Amygdala (tissue), 56 donors: ENCODE measurements at regions not wholly inside any gene's neighbourhood (a gene's known extent, or its start where the extent isn't known, plus 50 kb on each side); places are given as distances from the start of the nearest gene placed in this dataset.

Experiments used
- DNase-seq, 56 donors: peaks; one replicate each; lab custom pipeline; 2025; lab: John Stamatoyannopoulos, UW

GRCh38 chr4:133513901-133514300, 364.8 kb downstream of the PCDH10 start:
- DNase-seq: no peak

- no peak for DNase-seq
Observed at GRCh38 chr4:133498149-133498548, 349.1 kb downstream of the PCDH10 start.

GRCh38 chr4:133493776-133494175, 344.7 kb downstream of the PCDH10 start:
- DNase-seq: no peak

GRCh38 chr4:133493241-133493640, 344.1 kb downstream of the PCDH10 start:
- DNase-seq: no peak

GRCh38 chr4:133484287-133484686, 335.2 kb downstream of the PCDH10 start:
- DNase-seq: no peak

GRCh38 chr4:133483600-133484246, 334.6 kb downstream of the PCDH10 start:
- peak in 3 of 56 donors; percentile 2 to 5 (median 3) for DNase-seq

- no peak for DNase-seq
Observed at GRCh38 chr4:133476063-133476462, 327.0 kb downstream of the PCDH10 start.

GRCh38 chr4:133474501-133474900, 325.4 kb downstream of the PCDH10 start:
- no peak for DNase-seq

GRCh38 chr4:133472244-133472643, 323.1 kb downstream of the PCDH10 start:
- no peak for DNase-seq

GRCh38 chr4:133467290-133467947, 318.3 kb downstream of the PCDH10 start:
- DNase-seq: no peak

GRCh38 chr4:133465022-133465421, 315.9 kb downstream of the PCDH10 start:
- no peak for DNase-seq

GRCh38 chr4:133464311-133464710, 315.2 kb downstream of the PCDH10 start:
- DNase-seq: no peak

- DNase-seq: no peak
Observed at GRCh38 chr4:133452678-133453077, 303.6 kb downstream of the PCDH10 start.

- no peak for DNase-seq
Observed at GRCh38 chr4:133450813-133451212, 301.7 kb downstream of the PCDH10 start.

- DNase-seq: no peak
Observed at GRCh38 chr4:133440404-133440803, 291.3 kb downstream of the PCDH10 start.

- DNase-seq: no peak
Observed at GRCh38 chr4:133439830-133440229, 290.7 kb downstream of the PCDH10 start.

GRCh38 chr4:133424605-133425004, 275.5 kb downstream of the PCDH10 start:
- no peak for DNase-seq

GRCh38 chr4:133403913-133404312, 254.8 kb downstream of the PCDH10 start:
- DNase-seq: no peak

- DNase-seq: no peak
Observed at GRCh38 chr4:133402616-133403015, 253.5 kb downstream of the PCDH10 start.

GRCh38 chr4:133394971-133395627, 246.0 kb downstream of the PCDH10 start:
- no peak for DNase-seq

GRCh38 chr4:133390198-133390855, 241.2 kb downstream of the PCDH10 start:
- no peak for DNase-seq
